Endothelial cell of umbilical vein (primary cell): ENCODE measurements at regions not wholly inside any gene's neighbourhood (a gene's known extent, or its start where the extent isn't known, plus 50 kb on each side); places are given as distances from the start of the nearest gene placed in this dataset.

Experiments
- BruUV-seq: library from RNA; stranded (reverse); fragments of 400-500 nt; replicated peaks from 2 replicates; lab custom pipeline; 2021; lab: Mats Ljungman, UMichigan
- CTCF ChIA-PET: fragments of 300-600, 350-600 bp; sonication (Branson Sonifier 250); formaldehyde crosslinking; loops from one replicate; lab custom pipeline; 2021; ENCODE audit warnings: antibody characterized with exemption, inconsistent platforms; lab: Charles Lee
- POLR2A ChIA-PET: fragments of 300-600, 350-600 bp; sonication (Branson Sonifier 250); formaldehyde crosslinking; loops from one replicate; lab custom pipeline; 2021; ENCODE audit warnings: antibody characterized with exemption, inconsistent platforms; lab: Charles Lee
- DNase-seq: peaks from one replicate; pipeline ENCODE4 v3.0.0-alpha.2; 2011; ENCODE audit warnings: low read depth, low spot score
- FAIRE-seq: peaks from 2 replicates; lab custom pipeline; 2011; peaks lifted over from hg19 to GRCh38; lab: Jason Lieb, UNC
- H2AFZ ChIP-seq: 2 replicates; pipeline ENCODE4 v1.6.0; 2012; ENCODE audit warnings: low read depth, low read length, control low read depth, inconsistent platforms
- H3K27ac ChIP-seq: 2 replicates; pipeline ENCODE4 v1.5.1; 2011; ENCODE audit warnings: low read depth, mild to moderate bottlenecking, control low read depth, low read length, moderate library complexity; ENCODE audit not compliant: insufficient read depth
- H3K27me3 ChIP-seq, 2 experiments: 2 replicates each; pipeline versions ENCODE4 v1.6.0 to v1.6.1; 2011; ENCODE audit warnings: low read length in 2 of 2, mixed read lengths in 1 of 2; ENCODE audit not compliant: control insufficient read depth in 2 of 2, insufficient read depth in 2 of 2
- H3K36me3 ChIP-seq, 2 experiments: 2 replicates in 1 of 2; 3 replicates in 1 of 2; pipeline ENCODE4 v1.5.1; 2011; ENCODE audit warnings: low read length in 2 of 2, mild to moderate bottlenecking in 1 of 2, moderate library complexity in 1 of 2; ENCODE audit not compliant: control insufficient read depth in 2 of 2, insufficient read depth in 2 of 2; ENCODE audit errors: extremely low read depth in 1 of 2
- H3K4me1 ChIP-seq: 3 replicates; pipeline ENCODE4 v1.5.1; 2011; ENCODE audit warnings: mild to moderate bottlenecking, low read length; ENCODE audit not compliant: control insufficient read depth, insufficient read depth; ENCODE audit errors: extremely low read depth
- H3K4me2 ChIP-seq: 2 replicates; pipeline ENCODE4 v1.6.1; 2011; ENCODE audit warnings: low read length, control low read depth, mixed read lengths; ENCODE audit not compliant: insufficient read depth
- H3K4me3 ChIP-seq, 3 experiments: fragments of 200-600 bp in 1 of 3; sonication (generic), shearing (Covaris generic) in 1 of 3; replicated peaks in 1 of 3; 2 replicates each; pipeline ENCODE4 v1.5.1; 2011 to 2016; ENCODE audit warnings: control low read depth in 3 of 3, low read length in 3 of 3, mild to moderate bottlenecking in 2 of 3, inconsistent platforms in 1 of 3, low read depth in 1 of 3, moderate library complexity in 1 of 3; ENCODE audit not compliant: insufficient read depth in 1 of 3
- H3K79me2 ChIP-seq: 2 replicates; pipeline ENCODE4 v1.6.0; 2012; ENCODE audit warnings: low read length, inconsistent platforms; ENCODE audit not compliant: control insufficient read depth, insufficient read depth
- H3K9ac ChIP-seq: replicated peaks from 2 replicates; pipeline ENCODE3; 2011; ENCODE audit warnings: low read length, control low read depth; ENCODE audit not compliant: insufficient read depth; ENCODE audit errors: extremely low read depth
- H3K9me1 ChIP-seq: replicated peaks from 3 replicates; pipeline ENCODE4 v1.6.0; 2011; ENCODE audit warnings: mild to moderate bottlenecking, low read length; ENCODE audit not compliant: control insufficient read depth, insufficient read depth; ENCODE audit errors: extremely low read depth
- H3K9me3 ChIP-seq: replicated peaks from 2 replicates; pipeline ENCODE4 v1.5.1; 2012; ENCODE audit warnings: low read length, inconsistent platforms; ENCODE audit not compliant: control insufficient read depth, insufficient read depth
- H4K20me1 ChIP-seq: replicated peaks from 2 replicates; pipeline ENCODE3; 2011; ENCODE audit warnings: mild to moderate bottlenecking, low read length; ENCODE audit not compliant: control insufficient read depth, insufficient read depth; ENCODE audit errors: extremely low read depth
- CTCF ChIP-seq, 2 donors: IDR thresholded peaks; 1 replicate in 1 of 2; 2 replicates in 1 of 2; pipeline ENCODE4 v1.5.1; 2011; ENCODE audit warnings: low read length in 2 of 2, mild to moderate bottlenecking in 2 of 2, moderate library complexity in 2 of 2, control low read depth in 1 of 2, inconsistent platforms in 1 of 2, low read depth in 1 of 2; ENCODE audit not compliant: insufficient read depth in 1 of 2; ENCODE audit errors: extremely low read depth in 1 of 2
- EZH2 ChIP-seq: IDR thresholded peaks from 2 replicates; pipeline ENCODE4 v1.6.1; 2012; ENCODE audit warnings: borderline replicate concordance, low read depth, mild to moderate bottlenecking, moderate library complexity, low read length, inconsistent platforms; ENCODE audit not compliant: severe bottlenecking
- FOS ChIP-seq: IDR thresholded peaks from 2 replicates; pipeline ENCODE4 v1.6.1; 2011; ENCODE audit warnings: mild to moderate bottlenecking, low read length, moderate library complexity, borderline replicate concordance; ENCODE audit not compliant: insufficient read depth
- GATA2 ChIP-seq: IDR thresholded peaks from 2 replicates; pipeline ENCODE4 v1.7.0; 2011; ENCODE audit warnings: low read depth, mild to moderate bottlenecking, moderate library complexity, mixed read lengths, low read length; ENCODE audit not compliant: insufficient read length, insufficient read depth
- JUN ChIP-seq: IDR thresholded peaks from 2 replicates; pipeline ENCODE4 v1.6.1; 2011; ENCODE audit warnings: borderline replicate concordance, low read depth; ENCODE audit not compliant: insufficient read length, insufficient read depth
- MYC ChIP-seq: IDR thresholded peaks from one replicate; pipeline ENCODE4 v1.6.1; 2011; ENCODE audit warnings: mild to moderate bottlenecking, low read depth, low read length
- POLR2A ChIP-seq: IDR thresholded peaks from 2 replicates; pipeline ENCODE4 v1.6.1; 2012; ENCODE audit warnings: low read depth, mild to moderate bottlenecking, control low read depth, low read length
- POLR2AphosphoS5 ChIP-seq: IDR thresholded peaks from 2 replicates; pipeline ENCODE4 v1.6.1; 2012; ENCODE audit warnings: low read depth, mild to moderate bottlenecking, control low read depth, low read length, moderate library complexity; ENCODE audit not compliant: insufficient read depth
- dilution Hi-C: fragments of 300-500 bp; cut with MboI; formaldehyde crosslinking; loops from one replicate; pipeline ENCODE4 v1.15.0; 2019; ENCODE audit warnings: low sequenced_read_pairs; ENCODE audit not compliant: extremely low pct_ligation_motif_present
- intact Hi-C: fragments of 100-400 bp; cut with micrococcal nuclease; formaldehyde crosslinking; loops from one replicate; pipeline ENCODE4 v1.10.0; 2022
- TF ChIP-seq, protein P1 (sequence below): IDR thresholded peaks from 2 replicates; pipeline ENCODE4 v1.6.1; 2011; ENCODE audit not compliant: insufficient read depth, insufficient read length

- intact Hi-C loops = no loop called here
- Histone ChIP-seq H2AFZ (no peak overlapping the region), H4K20me1 (no peaks in the 10 kb centered on the region), H3K36me3 (no peaks in the 10 kb centered on the region), H3K4me3 (no peak overlapping the region), H3K9ac (no peak overlapping the region), H3K9me3 (no peaks in the 10 kb centered on the region), H3K4me2 (no peak overlapping the region), H3K9me1 (no peaks in the 10 kb centered on the region), H3K4me1 (no peaks in the 10 kb centered on the region), H3K27me3 (no peaks in the 10 kb centered on the region), H3K27ac (no peak overlapping the region), H3K79me2 (no peaks in the 10 kb centered on the region)
- no peak for FAIRE-seq
- ChIA-PET CTCF (no interaction called here), POLR2A (no interaction called here)
- no peak for DNase-seq
- dilution Hi-C loops = no loop called here
- TF ChIP-seq CTCF (IDR thresholded peaks at IDR 0.05; ENCODE audit: extremely low read depth in 1 of 2, insufficient read depth in 1 of 2, low read depth in 1 of 2, low read length in 2 of 2) (no peak), GATA2 (no peak), FOS (no peak), POLR2A (no peak), MYC (no peak), POLR2AphosphoS5 (no peak), EZH2 (no peak), JUN (no peak)
- TF ChIP-seq, protein P1, sequence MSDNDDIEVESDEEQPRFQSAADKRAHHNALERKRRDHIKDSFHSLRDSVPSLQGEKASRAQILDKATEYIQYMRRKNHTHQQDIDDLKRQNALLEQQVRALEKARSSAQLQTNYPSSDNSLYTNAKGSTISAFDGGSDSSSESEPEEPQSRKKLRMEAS = no peak
- BruUV-seq = no TSS peak
These were observed 294.7 kb upstream of the ZC3H12C start for GRCh38 chr11:109798521-109798920.
